ENCODE measurements at regions not wholly inside any gene's neighbourhood (a gene's known extent, or its start where the extent isn't known, plus 50 kb on each side); places are given as distances from the start of the nearest gene placed in this dataset.

- DNase-seq (ENCODE audit: low read depth in 1 of 2, low spot score in 1 of 2), result no peak
- Histone ChIP-seq H3K9me3 (peaks cover 5% of the 10 kb centered on the region; the same call in 1 of the 3 replicates), H3K4me1 (no peaks in the 10 kb centered on the region), H3K4me2 (no peak overlapping the region), H3K4me3 (no peak overlapping the region), H3K27ac (no peak overlapping the region)
- TF ChIP-seq ESRRA (IDR thresholded peaks at IDR 0.05; ENCODE audit: borderline replicate concordance, low read length) (no peak), SMC3 (IDR thresholded peaks at IDR 0.05) (no peak), SREBF2 (IDR thresholded peaks at IDR 0.05) (no peak), JUNB (IDR thresholded peaks at IDR 0.05) (no peak), TP53 (CRISPR knock-in tag; IDR thresholded peaks at IDR 0.05) (no peak), POLR2AphosphoS2 (conservative IDR thresholded peaks at IDR 0.05; ENCODE audit: low read length) (no peak), EHF (CRISPR knock-in tag; IDR thresholded peaks at IDR 0.05) (no peak), BCL3 (IDR thresholded peaks at IDR 0.05) (no peak), KDM5A (IDR thresholded peaks at IDR 0.05) (no peak)
- no peak for ATAC-seq
- 24% methylated on average over 3 of the region's 3 CpGs for WGBS (ENCODE audit: missing lambda C conversion rate)
- ChIA-PET CTCF (no interaction called here), POLR2A (no interaction called here)
- FAIRE-seq, result no peak
These were observed 1363.4 kb upstream of the CELF2 start for GRCh38 chr10:9654261-9654660.

DNA sequence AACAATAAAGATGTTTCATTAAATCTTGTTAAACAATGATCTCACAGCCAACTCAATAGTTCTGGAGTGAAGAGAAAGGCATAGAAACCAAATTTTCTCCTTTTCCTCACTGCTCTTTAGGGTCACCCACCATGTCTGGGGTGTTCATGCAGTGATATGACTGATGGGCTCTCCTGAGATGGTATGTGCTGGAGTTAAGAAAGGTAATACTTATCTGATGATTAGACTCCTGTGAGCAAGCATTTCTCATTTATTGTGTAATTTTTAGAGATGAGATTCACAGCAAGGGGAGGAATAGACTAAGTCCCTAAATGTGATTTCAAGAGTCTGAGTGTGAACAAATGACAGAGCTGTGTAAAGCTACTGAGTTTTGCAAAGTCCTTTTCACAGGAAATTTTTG lies 1361.3 kb upstream of the CELF2 start:
- POLR2A ChIA-PET, result no interaction called here
- Histone ChIP-seq H3K9me3 (peaks cover 5% of the 10 kb centered on the region; the same call in 1 of the 3 replicates), H3K4me1 (no peaks in the 10 kb centered on the region), H3K4me2 (no peak overlapping the region), H3K27ac (no peak overlapping the region), H3K4me3 (no peak overlapping the region)
- no peak for ATAC-seq
- DNase-seq (ENCODE audit: low read depth in 1 of 2, low spot score in 1 of 2), result no peak
- CTCF ChIA-PET, result no interaction called here
- FAIRE-seq, result no peak
- TF ChIP-seq ZFP36 (IDR thresholded peaks at IDR 0.05; ENCODE audit: borderline replicate concordance, partially characterized antibody), result no peak
- TF ChIP-seq HOXA7 (CRISPR knock-in tag; IDR thresholded peaks at IDR 0.05), result no peak
- no peak for TF ChIP-seq POLR2A (IDR thresholded peaks at IDR 0.05; ENCODE audit: low read length)
- TF ChIP-seq CBX2 (IDR thresholded peaks at IDR 0.05; ENCODE audit: borderline replicate concordance, low read depth), result no peak
- no peak for TF ChIP-seq TFCP2L1 (CRISPR knock-in tag; IDR thresholded peaks at IDR 0.05)
- no peak for TF ChIP-seq JUNB (IDR thresholded peaks at IDR 0.05)
- TF ChIP-seq JUN (IDR thresholded peaks at IDR 0.05), result no peak
- no peak for TF ChIP-seq CTCF (IDR thresholded peaks at IDR 0.05)
- TF ChIP-seq KDM1A (IDR thresholded peaks at IDR 0.05; ENCODE audit: low read depth), result no peak
- TF ChIP-seq FOSL2 (IDR thresholded peaks at IDR 0.05), result no peak
- no peak for TF ChIP-seq FOSL2 (CRISPR knock-in tag; IDR thresholded peaks at IDR 0.05)
- no peak for TF ChIP-seq USF2 (IDR thresholded peaks at IDR 0.05)
- no peak for TF ChIP-seq CHD4 (IDR thresholded peaks at IDR 0.05; ENCODE audit: borderline replicate concordance)
- no peak for TF ChIP-seq HOXB13 (CRISPR knock-in tag; IDR thresholded peaks at IDR 0.05; ENCODE audit: low read depth)
- no peak for TF ChIP-seq CHD2 (IDR thresholded peaks at IDR 0.05; ENCODE audit: low read length, partially characterized antibody)
- TF ChIP-seq EP300 (IDR thresholded peaks at IDR 0.05), result no peak

GRCh38 chr10:9656996-9657395 lies 1360.7 kb upstream of the CELF2 start:
- WGBS (ENCODE audit: missing lambda C conversion rate), result 4% methylated on average over 1 of the region's 1 CpG
- ChIA-PET CTCF (no interaction called here), POLR2A (no interaction called here)

More at GRCh38 chr10:9656996-9657395, 1360.7 kb upstream of the CELF2 start:
- FAIRE-seq (no peak), ATAC-seq (no peak), DNase-seq (ENCODE audit: low read depth in 1 of 2, low spot score in 1 of 2) (no peak)
- TF ChIP-seq ZC3H11A (IDR thresholded peaks at IDR 0.05) (no peak), RFX5 (IDR thresholded peaks at IDR 0.05) (no peak)
- Histone ChIP-seq H3K4me3 (no peak overlapping the region), H3K4me2 (no peak overlapping the region), H3K9me3 (peaks cover 5% of the 10 kb centered on the region; the same call in 1 of the 3 replicates), H3K27ac (no peak overlapping the region), H3K4me1 (no peaks in the 10 kb centered on the region)
